WTC11 (cell line): ENCODE measurements at regions not wholly inside any gene's neighbourhood (a gene's known extent, or its start where the extent isn't known, plus 50 kb on each side); places are given as distances from the start of the nearest gene placed in this dataset.

Experiments used
- CTCF ChIP-seq: fragments of 200-600 bp; IDR thresholded peaks from 2 replicates; pipeline ENCODE4 v1.8.0; 2022; ENCODE audit warnings: antibody characterized with exemption
- FOXP1 ChIP-seq: sonication (generic); formaldehyde crosslinking; IDR thresholded peaks from 2 replicates; pipeline ENCODE4 v1.8.0; 2022; ENCODE audit warnings: missing genetic modification reagents, mild to moderate bottlenecking, moderate library complexity, borderline replicate concordance
- JUN ChIP-seq: sonication (generic); formaldehyde crosslinking; IDR thresholded peaks from 2 replicates; pipeline ENCODE4 v1.8.0; 2023; ENCODE audit warnings: mild to moderate bottlenecking, missing genetic modification reagents
- ZNF671 ChIP-seq: fragments of 250-450 bp; sonication (Bioruptor Pico); IDR thresholded peaks from 2 replicates; pipeline ENCODE4 v1.8.0; 2021; ENCODE audit warnings: mild to moderate bottlenecking

GRCh38 chr7:118872568-118872967, 648.1 kb downstream of the ANKRD7 start:
- TF ChIP-seq CTCF (no peak), FOXP1 (CRISPR knock-in tag) (no peak), JUN (no peak), ZNF671 (CRISPR knock-in tag) (no peak)
